Body of pancreas (tissue), 4 donors: ENCODE measurements at regions not wholly inside any gene's neighbourhood (a gene's known extent, or its start where the extent isn't known, plus 50 kb on each side); places are given as distances from the start of the nearest gene placed in this dataset.

Experiments used
- ATAC-seq: fragments of 150-250 bp; one replicate; pipeline ENCODE4 v1.9.1; 2016
- DNase-seq, 4 donors: peaks; one replicate each; pipeline ENCODE4 v3.0.0-alpha.2; 2019
- H3K27ac ChIP-seq, 4 donors: fragments of 200-600 bp; sonication (generic); 1 replicate in 3 of 4; 2 replicates in 1 of 4; pipeline versions ENCODE4 v1.5.1 to v1.6.1; 2016 to 2019; ENCODE audit warnings: mild to moderate bottlenecking in 1 of 4, mixed read lengths in 1 of 4, moderate library complexity in 1 of 4
- H3K27me3 ChIP-seq, 2 donors: fragments of 200-600 bp; sonication (generic); one replicate each; pipeline ENCODE4 v1.6.0; 2016; ENCODE audit warnings: mild to moderate bottlenecking in 1 of 2
- H3K36me3 ChIP-seq, 2 donors: fragments of 200-600 bp; sonication (generic); replicated peaks in 1 of 2; 2 replicates each; pipeline ENCODE4 v1.5.1; 2016; ENCODE audit warnings: low read depth in 2 of 2; ENCODE audit not compliant: insufficient read depth in 1 of 2
- H3K4me1 ChIP-seq: fragments of 200-600 bp; sonication (generic); one replicate; pipeline ENCODE4 v1.6.0; 2016
- H3K4me3 ChIP-seq, 2 donors: fragments of 200-600 bp; sonication (generic); 1 replicate in 1 of 2; 2 replicates in 1 of 2; pipeline ENCODE4 v1.5.1; 2016 to 2019
- H3K9me3 ChIP-seq, 3 donors: fragments of 200-600 bp; sonication (generic); 1 replicate in 2 of 3; 2 replicates in 1 of 3; pipeline ENCODE4 v1.5.1; 2016
- CTCF ChIP-seq, 7 experiments: fragments of 450-650 bp in 4 of 7; fragments of 200-600 bp in 3 of 7; sonication (generic) in 3 of 7; IDR thresholded peaks; one replicate each; pipeline ENCODE4 v1.5.1; 2016 to 2019; ENCODE audit warnings: antibody characterized with exemption in 7 of 7
- POLR2A ChIP-seq, 3 donors: fragments of 450-650 bp; IDR thresholded peaks; one replicate each; pipeline ENCODE4 v1.6.1; 2016; ENCODE audit warnings: antibody characterized with exemption in 3 of 3, mild to moderate bottlenecking in 2 of 3
- WGBS, 2 donors: methylation state at CpG; one replicate each; pipeline ENCODE4 v1.1.5; 2017; 5-methylcytosine and 5-hydroxymethylcytosine counted together
- intact Hi-C: fragments of 100-400 bp; cut with DNase I; formaldehyde crosslinking; loops from one replicate; pipeline ENCODE4 v1.15.1; 2023

- Histone ChIP-seq H3K27me3 (no peaks in the 10 kb centered on the region), H3K4me3 (no peak overlapping the region), H3K36me3 (no peaks in the 10 kb centered on the region), H3K27ac (no peak overlapping the region), H3K4me1 (no peaks in the 10 kb centered on the region), H3K9me3 (no peaks in the 10 kb centered on the region)
- intact Hi-C loops = loop anchor here (5.0 kb wide), 1 partner anchor 54 kb away; no protein-coding TSS in a partner anchor
- ATAC-seq = no peak
- WGBS, 2 donors = 85 to 88% methylated on average over 17 to 19 of the region's 21 CpGs
- no peak for TF ChIP-seq CTCF (IDR thresholded peaks at IDR 0.05)
- no peak for TF ChIP-seq POLR2A (IDR thresholded peaks at IDR 0.05)
- DNase-seq = no peak
Measured at GRCh38 chr9:126556560-126557250, 57.0 kb upstream of the LMX1B start.

- Histone ChIP-seq H3K4me3 (no peak overlapping the region), H3K36me3 (no peaks in the 10 kb centered on the region), H3K27me3 (no peaks in the 10 kb centered on the region), H3K4me1 (no peaks in the 10 kb centered on the region), H3K27ac (no peak overlapping the region), H3K9me3 (no peaks in the 10 kb centered on the region)
- intact Hi-C loops = loop anchor here (5.0 kb wide), 1 partner anchor 56 kb away; no protein-coding TSS in a partner anchor
- peak; percentile 72 to 79 (median 75) for DNase-seq
- ATAC-seq = peak; percentile 84
- 6 to 13% methylated on average over 6 of the region's 6 CpGs for WGBS, 2 donors
- peak; percentile 91 to 98 (median 94) for TF ChIP-seq CTCF (IDR thresholded peaks at IDR 0.05)
- TF ChIP-seq POLR2A (IDR thresholded peaks at IDR 0.05) = no peak
Measured at GRCh38 chr9:126558051-126558665, 55.6 kb upstream of the LMX1B start.

- 79 to 80% methylated on average over 2 of the region's 2 CpGs for WGBS, 2 donors
- H3K27me3 ChIP-seq = no peaks in the 10 kb centered on the region
- H3K27ac ChIP-seq = no peak overlapping the region
- DNase-seq = no peak
- no peaks in the 10 kb centered on the region for H3K9me3 ChIP-seq
- no peak for ATAC-seq
- intact Hi-C loops = loop anchor here (5.0 kb wide), 1 partner anchor 57 kb away; no protein-coding TSS in a partner anchor
- no peak overlapping the region for H3K4me3 ChIP-seq
- TF ChIP-seq CTCF (IDR thresholded peaks at IDR 0.05) (no peak), POLR2A (IDR thresholded peaks at IDR 0.05) (no peak)
- H3K36me3 ChIP-seq = no peaks in the 10 kb centered on the region
- H3K4me1 ChIP-seq = no peaks in the 10 kb centered on the region
Measured at GRCh38 chr9:126559296-126559695, 54.4 kb upstream of the LMX1B start.

- no peaks in the 10 kb centered on the region for H3K4me1 ChIP-seq
- DNase-seq (peak in 1 of 4 donors; percentile 12), ATAC-seq (no peak)
- TF ChIP-seq CTCF (IDR thresholded peaks at IDR 0.05) (no peak), POLR2A (IDR thresholded peaks at IDR 0.05) (no peak)
- H3K27me3 ChIP-seq = no peaks in the 10 kb centered on the region
- 32 to 47% methylated on average over 9 of the region's 9 CpGs for WGBS, 2 donors
- no peak overlapping the region for H3K4me3 ChIP-seq
- intact Hi-C loops = no loop called here
- H3K27ac ChIP-seq = no peak overlapping the region
- no peaks in the 10 kb centered on the region for H3K9me3 ChIP-seq
- H3K36me3 ChIP-seq = no peaks in the 10 kb centered on the region
Measured at GRCh38 chr9:126561582-126561981, 52.1 kb upstream of the LMX1B start.
